Kidney glomerular epithelial cell (primary cell): ENCODE measurements at regions not wholly inside any gene's neighbourhood (a gene's known extent, or its start where the extent isn't known, plus 50 kb on each side); places are given as distances from the start of the nearest gene placed in this dataset.

ENCODE experiments used
- DNase-seq: peaks from one replicate; lab custom pipeline; 2025; lab: John Stamatoyannopoulos, UW

DNA sequence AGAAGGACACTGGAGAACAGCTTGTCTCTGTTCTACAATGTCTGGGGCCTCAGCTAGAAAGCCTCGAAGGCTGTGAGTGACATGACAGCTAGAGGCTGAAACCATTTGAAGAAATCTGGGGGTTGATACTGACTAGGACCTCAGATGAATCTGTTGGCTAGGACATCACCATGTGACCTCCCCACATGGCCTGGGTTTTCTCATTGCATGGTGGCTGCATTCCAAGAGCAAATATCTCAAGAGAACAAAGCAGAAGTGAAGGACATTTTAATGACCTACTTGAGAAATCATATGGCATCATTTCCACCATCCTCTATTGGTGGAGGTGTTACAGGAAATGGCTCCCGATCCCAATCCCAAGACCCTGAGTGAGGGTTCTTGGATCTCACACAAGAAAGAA, 450.6 kb upstream of the AUTS2 start:
- no peak for DNase-seq

DNA sequence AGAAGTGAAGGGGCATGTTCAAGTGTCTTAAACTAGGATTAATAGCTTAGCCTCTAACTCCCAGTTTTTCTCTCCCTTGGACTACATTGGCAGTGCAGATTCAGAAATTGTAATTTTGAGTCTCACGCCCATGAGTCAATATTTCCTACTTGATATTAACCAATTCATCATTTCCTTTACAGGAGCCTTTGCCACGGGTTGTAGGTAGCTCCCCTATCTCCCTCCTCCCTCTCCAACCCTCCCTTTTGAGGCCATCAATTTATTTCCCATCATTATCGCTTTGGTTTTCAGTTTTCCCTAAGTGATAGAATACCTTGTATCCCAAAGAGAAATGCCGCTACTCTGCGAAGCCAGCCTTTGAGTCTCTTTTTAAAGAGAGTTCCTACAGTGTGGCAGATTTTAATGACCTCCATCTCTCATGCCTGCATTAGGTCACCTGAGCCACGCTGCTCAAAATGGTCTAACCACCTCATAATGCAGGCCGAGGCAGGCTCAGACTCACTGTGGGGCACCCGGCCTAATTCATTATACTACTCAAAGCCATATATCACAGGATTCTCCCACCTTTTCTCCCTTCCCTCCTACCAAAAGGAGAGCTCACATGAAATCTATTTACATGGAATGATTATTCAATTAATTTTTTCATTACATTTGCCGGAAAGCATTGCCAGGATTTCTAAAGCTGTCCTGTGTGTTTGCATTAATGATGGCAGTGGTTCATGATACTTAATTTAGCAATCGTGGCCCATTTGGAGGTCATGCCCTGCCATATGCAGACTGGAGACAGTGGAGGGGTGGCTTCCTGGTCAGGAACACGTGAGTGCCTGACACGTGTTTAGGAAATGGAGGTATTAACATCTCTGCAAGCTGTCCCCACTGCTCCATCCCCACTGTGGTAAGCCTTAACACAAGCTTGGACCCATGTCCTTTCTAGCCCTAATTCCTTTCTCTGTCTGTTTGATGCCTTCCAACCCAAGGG, 448.2 kb upstream of the AUTS2 start:
- no peak for DNase-seq

DNA sequence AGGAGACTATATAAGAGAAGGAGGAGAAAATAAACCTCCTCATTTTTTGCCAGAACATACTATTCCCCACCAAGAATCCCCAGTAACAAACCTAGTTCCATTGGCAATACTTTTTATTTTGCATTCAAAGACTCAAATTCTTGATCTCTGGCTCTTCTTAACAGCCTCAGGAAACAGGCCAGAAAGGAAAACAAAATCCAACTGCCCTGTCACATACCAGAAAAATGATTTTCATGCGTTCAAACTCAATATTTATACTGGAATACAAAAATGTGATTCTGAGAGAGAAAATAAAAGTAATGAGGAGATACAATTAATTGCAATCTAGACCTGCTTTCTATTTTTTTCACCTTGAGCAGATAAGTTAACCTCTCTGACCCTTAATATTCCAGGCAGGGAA, 435.9 kb upstream of the AUTS2 start:
- DNase-seq: no peak

DNA sequence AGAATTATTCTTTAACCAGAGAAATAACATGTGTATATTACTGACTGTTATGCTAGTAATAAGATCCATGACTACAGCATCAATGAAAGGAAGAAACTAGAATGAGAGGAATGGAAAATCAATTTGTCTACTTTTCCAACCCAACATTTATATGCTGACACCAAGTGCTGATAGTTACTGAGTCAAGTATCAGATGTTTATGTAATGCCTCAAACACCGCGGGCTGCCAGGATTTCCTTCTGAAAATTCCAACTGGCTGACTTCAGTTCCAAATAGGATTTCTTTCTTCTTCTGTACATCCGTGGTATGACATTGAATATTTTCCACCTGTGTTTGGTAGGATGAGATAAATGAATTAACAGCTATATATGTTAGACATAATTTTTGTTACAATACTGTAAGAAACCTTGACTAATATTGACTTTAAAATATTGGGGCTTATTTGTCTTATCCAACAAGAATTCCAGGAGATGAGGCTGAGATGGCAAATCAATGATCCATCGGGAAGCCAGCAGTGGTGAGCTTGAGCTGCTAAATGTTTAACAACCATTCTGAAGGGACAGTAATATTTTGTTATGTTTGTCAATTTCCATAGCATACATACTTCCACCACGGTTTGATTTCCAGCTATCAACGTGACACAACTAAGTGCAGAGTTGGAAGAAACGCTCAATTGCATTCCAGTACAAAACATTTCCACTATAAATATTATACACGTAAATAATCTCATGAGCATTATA, 435.2 kb upstream of the AUTS2 start:
- DNase-seq: no peak

DNA sequence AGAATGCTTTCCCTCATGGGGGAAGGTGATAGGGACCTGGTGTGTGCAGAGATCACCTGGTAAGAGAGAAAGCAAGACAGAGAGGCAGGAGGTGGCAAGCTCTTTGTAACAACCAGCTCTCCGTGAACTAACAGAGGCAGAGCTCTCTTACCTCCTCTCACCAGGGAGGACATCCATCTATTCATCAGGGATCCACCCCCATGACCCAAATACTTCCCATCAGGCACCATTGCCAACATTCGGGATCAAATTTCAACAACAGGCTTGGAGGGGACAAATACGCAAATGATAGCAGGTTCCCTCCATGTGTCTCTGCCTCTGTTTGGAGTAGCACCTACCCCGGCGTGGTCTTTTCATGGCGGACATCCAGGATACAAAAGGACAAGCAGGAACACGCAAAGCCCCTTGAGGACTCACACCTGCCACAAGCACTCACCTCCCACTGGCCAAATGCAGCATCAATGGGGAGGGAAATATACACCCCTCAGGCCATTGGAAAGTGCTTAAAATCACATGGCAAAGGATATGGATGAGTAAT, 431.2 kb upstream of the AUTS2 start:
- no peak for DNase-seq

DNA sequence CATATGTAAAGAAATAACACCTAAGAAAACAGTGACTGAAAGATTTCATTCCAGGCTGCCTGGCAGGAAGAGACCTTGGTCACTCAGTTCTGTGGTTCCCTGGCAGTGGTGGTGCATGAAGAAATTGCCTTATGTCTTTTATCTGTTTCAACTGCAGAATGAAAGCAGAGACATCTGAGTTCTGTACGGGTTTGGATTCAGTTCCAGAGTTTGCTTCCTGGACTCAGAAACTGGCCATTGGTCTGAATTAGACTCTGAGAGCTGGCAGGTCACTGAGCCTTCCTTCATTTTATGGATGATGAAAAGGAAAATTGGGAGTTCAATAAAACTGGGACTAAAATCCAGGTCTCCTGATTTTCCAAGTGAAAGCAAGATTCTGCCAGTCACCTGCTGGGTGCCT, 428.9 kb upstream of the AUTS2 start:
- DNase-seq: no peak

DNA sequence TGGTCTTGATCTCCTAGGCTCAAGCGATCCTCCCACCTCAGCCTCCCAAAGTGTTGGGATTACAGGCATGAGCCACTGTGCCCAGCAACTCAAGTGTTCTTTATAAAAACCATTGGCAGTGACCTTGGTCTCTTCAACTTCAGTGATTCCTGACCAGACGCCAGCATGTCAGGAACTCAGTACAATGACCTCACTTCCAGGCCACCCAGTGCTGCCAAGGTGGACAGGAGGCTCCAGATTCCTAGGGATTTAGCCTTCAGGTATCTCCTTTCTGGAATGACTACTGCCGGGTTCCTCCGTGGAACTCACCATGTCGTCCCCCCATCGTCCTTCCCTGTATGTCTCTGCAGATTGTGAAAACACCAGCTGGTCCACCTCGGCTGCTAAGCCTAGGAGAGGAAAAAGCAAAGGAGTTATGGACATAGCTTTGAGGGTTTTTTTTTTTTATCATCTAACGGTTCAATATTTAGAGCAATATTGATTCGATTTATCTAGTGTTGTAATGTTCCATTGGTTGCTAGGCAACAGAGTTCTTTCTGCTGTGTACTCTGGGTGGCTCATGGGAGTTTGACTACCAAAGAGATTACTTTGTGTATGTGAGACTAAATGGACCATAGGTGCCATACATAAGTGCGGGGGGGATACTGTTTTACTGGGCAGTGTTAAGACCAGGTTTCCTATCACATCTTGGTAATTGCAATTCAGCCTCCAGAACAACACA, 425.8 kb upstream of the AUTS2 start:
- no peak for DNase-seq

DNA sequence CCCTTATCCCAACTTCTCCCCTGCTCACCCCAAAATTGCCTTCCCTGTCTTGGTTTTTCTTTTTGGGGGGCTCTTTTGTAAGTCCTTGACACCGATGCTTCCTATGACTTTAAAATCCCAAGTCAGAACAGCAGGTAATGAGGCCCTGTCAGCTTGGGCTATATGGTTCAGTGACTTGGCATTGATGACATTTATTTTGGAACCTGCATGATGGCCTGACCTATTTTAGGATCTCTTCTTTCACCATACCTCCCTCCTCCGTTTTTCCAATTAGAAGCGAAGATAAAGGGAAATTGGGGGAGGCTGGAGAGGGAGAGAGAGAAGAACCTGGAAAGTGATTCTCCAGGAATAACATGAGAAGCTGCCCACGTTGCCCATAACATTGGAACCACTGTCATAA, 424.9 kb upstream of the AUTS2 start:
- DNase-seq: no peak

DNA sequence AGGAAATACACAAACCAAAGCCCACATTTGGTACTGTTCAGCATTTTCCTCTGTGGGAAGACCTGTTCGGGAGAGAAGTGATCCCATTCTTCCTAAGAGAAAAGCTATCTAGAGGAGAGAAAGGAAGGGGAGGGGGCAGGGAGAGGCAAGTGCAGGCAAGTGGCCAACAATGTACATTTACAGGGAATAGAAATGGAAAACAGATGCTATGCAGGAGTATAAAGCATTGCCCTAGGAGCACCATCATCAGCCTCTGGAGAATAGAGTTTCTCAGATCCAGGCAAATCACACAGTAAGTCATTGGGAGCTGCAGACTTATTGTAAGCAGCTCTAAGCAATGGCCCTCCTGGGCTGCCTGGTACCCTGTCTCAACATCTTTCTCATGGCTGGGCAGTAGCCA, 424.4 kb upstream of the AUTS2 start:
- no peak for DNase-seq

DNA sequence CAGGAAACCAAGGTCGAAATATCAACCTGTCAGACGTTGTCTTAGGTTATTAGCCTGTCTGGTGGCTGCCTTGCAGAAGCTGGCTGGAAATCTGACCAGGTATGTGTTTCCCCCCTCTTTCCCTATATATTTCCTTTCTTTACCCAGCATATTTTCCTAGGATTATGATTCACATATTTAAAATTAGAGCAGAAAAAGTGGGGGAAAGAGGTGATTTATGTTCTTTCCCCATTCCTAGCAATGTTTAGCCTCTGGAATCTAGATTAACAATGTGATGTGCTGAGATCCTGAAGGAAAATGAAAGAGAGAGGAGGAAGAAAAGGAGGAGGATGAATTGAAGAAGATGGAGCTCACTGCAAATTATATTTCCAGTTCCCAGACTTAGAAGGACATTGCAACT, 421.4 kb upstream of the AUTS2 start:
- no peak for DNase-seq

DNA sequence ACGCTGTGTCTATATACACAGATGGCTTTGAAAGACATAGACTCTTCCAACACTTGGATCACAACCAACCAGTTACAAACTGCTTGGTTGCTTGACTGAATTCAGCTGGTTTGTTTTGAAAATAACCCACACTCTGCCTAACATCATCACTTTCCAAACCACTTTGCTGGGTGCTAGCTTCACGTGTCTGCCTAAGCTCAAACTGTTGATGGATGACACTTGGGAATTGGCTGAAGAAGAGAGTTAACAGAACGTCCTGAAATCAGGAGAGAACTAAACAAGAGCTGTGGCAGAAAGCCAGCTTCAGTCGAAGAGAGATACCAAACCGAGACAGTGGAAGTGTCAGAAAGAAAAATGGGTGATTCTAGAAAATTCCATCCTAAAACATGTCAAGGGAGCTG, 420.8 kb upstream of the AUTS2 start:
- DNase-seq: no peak

DNA sequence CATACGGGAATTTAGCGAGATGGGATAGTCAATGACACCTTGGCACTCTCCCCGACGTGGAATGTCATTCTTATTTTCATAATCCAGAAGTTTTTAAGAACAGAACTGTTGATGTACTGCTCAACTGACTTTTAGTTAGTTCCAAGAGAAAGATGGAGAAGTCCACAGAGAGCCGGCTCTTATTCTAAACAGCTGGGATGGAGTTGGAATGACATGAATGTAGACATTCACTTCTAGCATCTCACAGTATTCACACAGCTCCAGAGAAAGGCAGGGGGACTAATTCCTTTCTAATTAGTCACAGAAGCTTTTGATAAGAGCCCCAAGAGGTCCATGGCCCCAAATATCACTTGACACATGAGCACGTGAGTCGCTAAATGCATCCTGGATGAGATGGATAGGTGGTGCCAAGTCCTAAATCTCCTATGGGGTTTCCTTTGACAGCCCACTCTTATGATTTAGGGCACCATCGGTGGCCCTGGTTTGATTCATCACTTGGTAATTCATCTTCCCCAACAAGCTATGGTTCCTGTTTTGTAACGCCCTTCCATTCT, 420.3 kb upstream of the AUTS2 start:
- no peak for DNase-seq

DNA sequence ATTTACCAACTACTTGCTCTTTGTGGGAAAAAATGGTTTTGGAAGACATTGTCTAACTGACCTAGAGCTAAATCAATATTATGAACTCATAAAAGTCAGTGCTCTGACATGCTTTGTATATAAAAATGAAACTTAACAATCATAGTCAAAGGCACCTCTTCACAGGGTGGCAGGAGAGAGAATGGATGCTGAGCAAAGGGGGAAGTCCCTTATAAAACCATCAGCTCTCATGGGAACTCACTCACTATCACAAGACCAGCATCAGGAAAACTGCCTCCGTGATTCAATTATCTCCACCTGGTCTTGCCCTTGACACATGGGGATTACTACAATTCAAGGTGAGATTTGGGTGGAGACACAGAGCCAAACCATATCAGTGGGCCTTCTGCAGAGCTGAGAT, 417.6 kb upstream of the AUTS2 start:
- DNase-seq: no peak

DNA sequence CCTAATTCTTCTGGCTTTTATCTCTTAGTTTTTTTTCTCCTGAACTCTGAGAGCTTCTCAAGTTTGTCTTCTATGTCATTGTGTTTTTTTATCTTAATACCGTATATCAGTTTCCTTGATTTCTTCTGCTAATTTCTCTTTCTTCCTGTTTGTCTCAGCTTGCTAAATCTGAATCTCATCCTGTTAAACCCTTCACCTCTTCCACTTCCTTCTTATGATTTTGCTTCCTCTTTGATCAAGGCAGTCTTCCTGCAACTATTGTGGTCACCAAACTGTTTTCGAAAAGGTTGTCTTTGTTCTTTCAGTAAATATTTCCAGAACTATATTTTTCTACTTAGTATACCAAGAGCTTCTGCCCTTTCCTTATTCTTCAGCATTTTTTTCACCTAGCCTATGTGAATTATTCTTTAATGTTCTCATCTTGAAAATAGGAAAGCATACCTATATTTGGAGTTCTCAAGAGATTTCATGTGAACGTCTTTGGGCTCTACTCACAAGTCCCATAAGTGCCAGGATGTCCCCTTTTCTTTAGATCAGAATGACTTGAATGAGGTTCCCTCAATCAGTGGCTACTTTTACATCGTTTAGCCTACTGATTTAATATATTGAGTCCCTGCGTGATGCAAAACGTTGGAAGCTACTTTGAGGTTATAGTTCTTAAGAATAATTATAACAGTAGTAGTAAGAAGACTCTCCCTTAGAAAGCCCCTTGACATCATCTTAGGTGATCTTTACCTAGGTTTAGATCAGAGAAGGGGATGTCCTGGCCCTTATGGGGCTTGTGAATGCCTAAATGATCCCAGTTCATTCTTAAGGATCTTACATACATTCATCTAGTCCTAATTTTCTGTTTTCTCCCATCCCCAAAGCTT, 415.4 kb upstream of the AUTS2 start:
- DNase-seq: no peak

DNA sequence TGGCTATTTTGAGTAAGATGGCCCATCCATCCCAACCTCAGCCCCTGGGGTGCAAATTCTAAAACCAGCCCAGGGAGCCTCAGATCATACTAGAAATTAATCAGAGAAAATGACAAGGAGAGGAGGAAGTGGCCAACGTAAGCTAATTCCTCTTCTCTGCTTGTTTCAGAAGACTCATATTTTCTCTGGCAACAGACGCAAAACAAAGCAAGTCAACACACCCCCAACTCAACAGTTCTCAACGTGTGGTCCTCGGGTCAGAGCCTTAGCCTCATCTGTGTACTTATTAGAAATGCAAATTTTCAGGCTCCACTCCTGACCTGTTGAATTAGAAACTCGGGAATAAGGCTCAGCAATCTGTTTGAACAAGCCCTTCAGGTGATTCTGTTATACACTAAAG, 413.9 kb upstream of the AUTS2 start:
- no peak for DNase-seq

DNA sequence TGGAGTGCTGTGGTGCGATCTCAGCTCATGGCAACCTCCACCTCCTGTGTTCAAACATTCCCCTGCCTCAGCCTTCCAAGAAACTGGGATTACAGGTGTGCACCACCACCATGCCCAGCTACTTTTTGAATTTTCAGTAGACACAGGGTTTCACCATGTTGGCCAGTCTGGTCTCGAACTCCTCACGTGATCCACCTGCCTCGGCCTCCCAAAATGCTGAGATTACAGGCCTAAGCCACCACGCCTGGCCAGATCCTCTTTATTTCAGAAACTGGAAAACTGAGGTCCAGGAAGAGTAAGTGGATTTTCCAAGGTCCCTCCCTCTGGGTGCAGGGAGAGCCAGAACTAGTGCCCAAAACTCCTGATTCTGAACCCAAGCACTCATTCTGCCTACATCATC, 413.1 kb upstream of the AUTS2 start:
- DNase-seq: no peak

DNA sequence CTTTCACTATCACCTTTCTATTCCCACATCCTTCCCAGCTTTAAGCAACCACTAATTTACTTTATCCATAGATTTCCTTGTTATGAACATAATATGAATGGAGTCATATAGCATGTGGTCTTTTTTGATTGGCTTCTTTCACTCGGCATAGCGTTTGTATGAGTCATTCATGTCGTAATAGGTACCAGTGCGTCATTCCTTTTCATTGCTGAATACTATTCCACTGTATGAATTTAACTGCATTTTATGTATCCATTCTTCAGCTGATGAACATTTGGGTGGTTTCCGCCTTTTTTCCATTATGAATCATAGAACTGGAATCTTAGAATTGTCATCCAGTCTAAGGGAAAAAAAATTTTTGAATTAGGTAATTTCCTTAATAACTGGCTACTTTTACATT, 411.3 kb upstream of the AUTS2 start:
- DNase-seq: no peak

DNA sequence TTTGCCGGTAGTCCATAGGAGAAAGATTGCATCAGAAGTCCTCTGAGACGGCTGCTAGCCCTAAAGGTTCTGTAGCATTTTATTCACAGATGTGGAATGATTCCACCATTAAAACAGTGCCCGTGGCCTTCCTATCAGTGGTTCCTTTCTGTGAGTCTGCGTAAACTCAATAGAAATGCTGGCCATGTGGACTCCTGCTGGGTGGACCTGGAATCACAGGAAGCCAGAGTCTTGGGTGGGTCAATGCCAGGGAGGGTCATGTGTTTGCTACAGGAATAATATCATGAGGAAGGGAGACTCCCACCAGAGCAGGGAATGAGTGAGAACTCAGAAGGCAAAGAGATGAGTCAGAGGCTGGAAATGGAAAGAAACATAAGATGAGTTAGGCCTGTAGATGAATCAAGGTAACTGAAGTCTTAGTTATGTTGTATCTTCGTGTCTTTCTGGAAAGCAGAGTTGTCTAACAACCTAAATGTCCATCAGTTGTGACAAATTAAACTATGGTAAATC, 410.4 kb upstream of the AUTS2 start:
- no peak for DNase-seq

DNA sequence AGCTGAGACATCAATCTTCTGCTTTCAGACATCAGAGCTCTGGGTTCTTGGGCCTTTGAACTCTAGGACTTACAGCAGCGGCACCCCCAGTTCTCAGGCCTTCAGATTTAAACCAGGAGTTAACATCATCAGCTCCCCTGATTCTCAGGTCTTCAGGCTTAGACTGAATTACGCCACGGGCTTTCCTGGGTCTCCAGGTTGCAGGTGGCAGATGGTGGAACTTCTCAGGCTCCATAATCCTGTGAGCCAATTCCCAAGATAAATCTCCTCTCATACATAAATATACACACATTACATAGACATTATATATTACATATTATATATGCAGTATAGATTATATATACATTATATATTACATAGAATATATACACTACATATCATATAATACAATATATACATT, 408.9 kb upstream of the AUTS2 start:
- no peak for DNase-seq

DNA sequence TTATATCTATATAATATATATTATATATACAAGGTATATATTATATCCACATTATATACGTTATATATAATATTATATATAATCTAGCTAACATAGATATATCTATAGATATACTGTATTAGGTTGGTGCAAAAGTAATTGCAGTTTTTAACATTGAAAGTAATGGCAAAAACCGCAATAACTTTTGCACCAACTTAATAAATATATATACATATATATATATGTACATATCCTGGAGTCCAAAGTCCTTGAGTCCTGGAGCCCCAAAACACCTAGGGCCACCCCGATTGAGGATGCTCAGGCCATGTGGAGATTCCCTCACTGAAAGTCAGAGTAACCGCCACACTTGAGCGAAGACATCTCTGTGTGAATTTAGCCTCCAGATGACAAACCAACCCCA, 408.2 kb upstream of the AUTS2 start:
- no peak for DNase-seq

DNA sequence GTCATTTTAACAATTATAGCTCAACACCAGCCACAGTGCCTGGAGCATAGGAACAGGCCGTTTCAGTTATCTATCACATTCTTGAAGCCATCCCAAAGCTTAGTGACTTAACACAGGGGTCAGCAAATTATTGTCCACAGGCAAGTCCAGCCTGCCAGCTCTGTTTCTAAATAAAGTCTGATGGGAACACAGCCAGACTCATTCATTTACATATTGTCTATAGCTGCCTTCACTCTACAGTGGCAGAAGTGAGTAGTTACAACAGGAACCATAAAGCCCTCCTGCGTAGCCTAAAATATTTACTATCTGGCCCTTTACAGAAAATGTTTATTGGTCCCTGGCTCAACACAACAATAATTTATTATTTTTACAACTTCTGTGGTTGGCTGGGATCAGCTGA, 407.5 kb upstream of the AUTS2 start:
- DNase-seq: no peak
